ENCODE measurements at regions not wholly inside any gene's neighbourhood (a gene's known extent, or its start where the extent isn't known, plus 50 kb on each side); places are given as distances from the start of the nearest gene placed in this dataset.

DNA sequence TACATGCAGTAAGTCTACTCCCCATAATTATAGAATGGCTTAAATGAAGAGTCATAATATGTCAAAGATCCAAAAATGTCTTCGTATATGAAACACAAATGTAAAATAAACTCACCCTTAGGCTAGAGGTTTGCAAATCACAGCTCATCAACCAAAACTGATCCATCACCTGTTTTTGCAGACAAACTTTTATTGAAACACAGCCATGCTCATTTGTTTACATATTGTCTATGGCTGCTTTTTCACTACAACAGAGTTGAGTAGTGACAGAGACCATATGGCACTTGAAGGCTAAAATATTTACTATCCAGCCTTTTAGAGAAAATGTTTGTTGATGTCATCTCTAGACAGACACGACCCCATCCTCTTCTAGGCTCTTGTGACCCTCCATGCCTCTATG is 64.5 kb upstream of the GEMIN8 start:
- no peaks in the 10 kb centered on the region; a peak in 2 of 5 replicates for H3K4me1 ChIP-seq (replicated peaks in 1 of 2; ENCODE audit: control insufficient read depth in 2 of 2, insufficient read depth in 2 of 2, low read length in 2 of 2)
- BruUV-seq (replicated peaks), result no TSS peak
- no peaks in the 10 kb centered on the region for H3K79me2 ChIP-seq (ENCODE audit: control insufficient read depth, insufficient read depth, low read length)
- ATAC-seq, result no peak
- FAIRE-seq, result no peak
- H3K27ac ChIP-seq (ENCODE audit: extremely low read depth, low read depth, low read length), result no peak overlapping the region
- in situ Hi-C loops (cut with MboI), result no loop called here
- no peak for TF ChIP-seq ETV1 (tag; conservative IDR thresholded peaks at IDR 0.05; ENCODE audit: low read depth)
- TF ChIP-seq, protein P1, sequence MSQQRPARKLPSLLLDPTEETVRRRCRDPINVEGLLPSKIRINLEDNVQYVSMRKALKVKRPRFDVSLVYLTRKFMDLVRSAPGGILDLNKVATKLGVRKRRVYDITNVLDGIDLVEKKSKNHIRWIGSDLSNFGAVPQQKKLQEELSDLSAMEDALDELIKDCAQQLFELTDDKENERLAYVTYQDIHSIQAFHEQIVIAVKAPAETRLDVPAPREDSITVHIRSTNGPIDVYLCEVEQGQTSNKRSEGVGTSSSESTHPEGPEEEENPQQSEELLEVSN (IDR thresholded peaks at IDR 0.05; ENCODE audit: borderline replicate concordance in 1 of 2, extremely low read depth in 1 of 2, insufficient read depth in 1 of 2, insufficient read length in 1 of 2, low read depth in 1 of 2, low read length in 1 of 2, poor library complexity in 1 of 2, severe bottlenecking in 1 of 2), result no peak
- no peak overlapping the region for H3K4me2 ChIP-seq (ENCODE audit: insufficient read depth, low read length)
- H3K9me3 ChIP-seq (replicated peaks; ENCODE audit: control insufficient read depth, insufficient read depth, low read depth, low read length), result no peaks in the 10 kb centered on the region
- DNase-seq (ENCODE audit: extremely low read depth in 1 of 4, low spot score in 3 of 4), result no peak
- H2AFZ ChIP-seq (ENCODE audit: low read depth, low read length), result no peak overlapping the region
- H3K9me1 ChIP-seq (ENCODE audit: control insufficient read depth, insufficient read depth, low read length), result no peaks in the 10 kb centered on the region
- H4K20me1 ChIP-seq (replicated peaks; ENCODE audit: control insufficient read depth, insufficient read depth, low read length), result no peaks in the 10 kb centered on the region
- WGBS (ENCODE audit: insufficient coverage, low coverage, missing lambda C conversion rate), result 4% methylated on average over 2 of the region's 2 CpGs
- no peaks in the 10 kb centered on the region for H3K36me3 ChIP-seq (ENCODE audit: control insufficient read depth, insufficient read depth, low read length)
- H3K4me3 ChIP-seq, result no peak overlapping the region
- H3K27me3 ChIP-seq (ENCODE audit: control insufficient read depth in 2 of 2, insufficient read depth in 2 of 2, low read length in 2 of 2), result no peaks in the 10 kb centered on the region; a peak in 1 of 5 replicates
- intact Hi-C loops (cut with micrococcal nuclease), result loop anchor here (2.0 kb wide), 2 partner anchors 55 to 435 kb away; partner anchors contain the start of gene GLRA2
- CTCF ChIA-PET (ENCODE audit: low intra/inter-chr PET ratio), result no interaction called here
- H3K9ac ChIP-seq (ENCODE audit: insufficient read depth in 1 of 2, low read depth in 2 of 2, low read length in 2 of 2), result no peak overlapping the region
- POLR2A ChIA-PET, result no interaction called here

DNA sequence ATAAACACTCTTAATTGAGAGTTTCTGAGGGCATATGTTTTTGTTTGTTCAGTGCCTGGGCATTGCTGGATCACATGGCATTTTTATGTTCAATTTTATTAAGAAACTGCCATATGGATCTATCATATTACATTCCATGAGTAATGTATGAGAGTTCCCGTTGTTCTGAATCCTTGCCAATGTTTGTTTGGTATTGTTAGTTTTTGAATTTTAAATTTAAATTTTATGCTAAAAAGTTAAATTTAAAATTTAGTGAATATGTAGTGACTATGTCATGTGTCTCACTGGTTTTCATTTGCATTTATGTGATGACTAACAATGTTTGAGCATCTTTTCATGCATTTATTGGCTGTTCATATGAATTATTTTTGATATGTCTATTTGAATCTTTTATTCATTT is 54.8 kb upstream of the GEMIN8 start:
- in situ Hi-C loops (cut with MboI), result no loop called here
- no peak for ATAC-seq
- FAIRE-seq, result no peak
- TF ChIP-seq ZNF785 (CRISPR knock-in tag; IDR thresholded peaks at IDR 0.05) (no peak), COPS2 (conservative IDR thresholded peaks at IDR 0.05) (no peak), ZNF354B (CRISPR knock-in tag; IDR thresholded peaks at IDR 0.05) (no peak), POLR2G (IDR thresholded peaks at IDR 0.05; ENCODE audit: low read depth, low read length) (no peak), NCOA2 (IDR thresholded peaks at IDR 0.05; ENCODE audit: partially characterized antibody in 2 of 2) (no peak), NR4A1 (CRISPR knock-in tag; IDR thresholded peaks at IDR 0.05) (no peak), NR4A1 (tag; IDR thresholded peaks at IDR 0.05) (no peak), NFYB (IDR thresholded peaks at IDR 0.05; ENCODE audit: extremely low read depth, insufficient read length) (no peak), TEAD4 (IDR thresholded peaks at IDR 0.05; ENCODE audit: low read length) (no peak), TEAD4 (CRISPR knock-in tag; IDR thresholded peaks at IDR 0.05; ENCODE audit: borderline replicate concordance) (no peak), ZNF583 (CRISPR knock-in tag; IDR thresholded peaks at IDR 0.05) (no peak), BRF1 (IDR thresholded peaks at IDR 0.05; ENCODE audit: borderline replicate concordance, extremely low read depth, insufficient read length) (no peak), ZNF324 (CRISPR knock-in tag; IDR thresholded peaks at IDR 0.05) (no peak), CCNT2 (IDR thresholded peaks at IDR 0.05; ENCODE audit: borderline replicate concordance, extremely low read depth, insufficient read length, low read depth, low read length) (no peak), NUFIP1 (IDR thresholded peaks at IDR 0.05; ENCODE audit: partially characterized antibody) (no peak), STAG1 (CRISPR knock-in tag; IDR thresholded peaks at IDR 0.05; ENCODE audit: borderline replicate concordance) (no peak)

More for the DNA sequence above, 54.8 kb upstream of the GEMIN8 start:
- no peak overlapping the region for H3K4me2 ChIP-seq (ENCODE audit: insufficient read depth, low read length)
- POLR2A ChIA-PET, result interaction anchor here (1.3 kb wide), 1 partner anchor 19 kb away, joined by 4 read pairs; no protein-coding TSS in a partner anchor
- H3K9ac ChIP-seq (ENCODE audit: insufficient read depth in 1 of 2, low read depth in 2 of 2, low read length in 2 of 2), result no peak overlapping the region
- CTCF ChIA-PET (ENCODE audit: low intra/inter-chr PET ratio), result no interaction called here
- H3K9me3 ChIP-seq (replicated peaks; ENCODE audit: control insufficient read depth, insufficient read depth, low read depth, low read length), result no peaks in the 10 kb centered on the region
- H3K36me3 ChIP-seq (ENCODE audit: control insufficient read depth, insufficient read depth, low read length), result no peaks in the 10 kb centered on the region
- H3K27ac ChIP-seq (ENCODE audit: extremely low read depth, low read depth, low read length), result no peak overlapping the region
- H3K4me3 ChIP-seq, result no peak overlapping the region
- BruUV-seq (replicated peaks), result no TSS peak
- H2AFZ ChIP-seq (ENCODE audit: low read depth, low read length), result no peak overlapping the region
- no peaks in the 10 kb centered on the region for H3K79me2 ChIP-seq (ENCODE audit: control insufficient read depth, insufficient read depth, low read length)
- WGBS (ENCODE audit: insufficient coverage, low coverage, missing lambda C conversion rate), result 0% methylated on average over 1 of the region's 1 CpG
- intact Hi-C loops (cut with micrococcal nuclease), result no loop called here
- H3K4me1 ChIP-seq (replicated peaks in 1 of 2; ENCODE audit: control insufficient read depth in 2 of 2, insufficient read depth in 2 of 2, low read length in 2 of 2), result no peaks in the 10 kb centered on the region
- H3K27me3 ChIP-seq (ENCODE audit: control insufficient read depth in 2 of 2, insufficient read depth in 2 of 2, low read length in 2 of 2), result no peaks in the 10 kb centered on the region
- H3K9me1 ChIP-seq (ENCODE audit: control insufficient read depth, insufficient read depth, low read length), result no peaks in the 10 kb centered on the region
- H4K20me1 ChIP-seq (replicated peaks; ENCODE audit: control insufficient read depth, insufficient read depth, low read length), result no peaks in the 10 kb centered on the region
- DNase-seq (ENCODE audit: extremely low read depth in 1 of 4, low spot score in 3 of 4), result no peak
